SK-N-SH (cell line): ENCODE measurements at regions not wholly inside any gene's neighbourhood (a gene's known extent, or its start where the extent isn't known, plus 50 kb on each side); places are given as distances from the start of the nearest gene placed in this dataset.

ENCODE experiments used
- CTCF ChIA-PET: fragments of 300-600, 350-600 bp; formaldehyde crosslinking; extraction: SDS; loops from one replicate; lab custom pipeline; 2021; lab: Yijun Ruan, JAX
- POLR2A ChIA-PET: fragments of 350-600 bp; sonication (Branson Sonifier 250); formaldehyde crosslinking; extraction: SDS; loops from one replicate; lab custom pipeline; 2020; ENCODE audit warnings: antibody characterized with exemption, inconsistent platforms; lab: Yijun Ruan, JAX
- DNase-seq: peaks from one replicate; pipeline ENCODE4 v3.0.0; 2012
- H2AFZ ChIP-seq: fragments of 200-600 bp; sonication (generic); 2 replicates; pipeline ENCODE4 v1.8.1; 2016; ENCODE audit warnings: antibody characterized with exemption, mild to moderate bottlenecking, low read depth
- H3F3A ChIP-seq: fragments of 200-600 bp; sonication (generic); replicated peaks from 2 replicates; pipeline ENCODE3; 2016; ENCODE audit warnings: antibody characterized with exemption, mild to moderate bottlenecking; ENCODE audit not compliant: insufficient read depth
- H3K27ac ChIP-seq, 2 experiments: fragments of 200-500 bp in 1 of 2; fragments of 200-600 bp in 1 of 2; sonication (Bioruptor generic) in 1 of 2; sonication (generic), shearing (Covaris generic) in 1 of 2; 2 replicates each; pipeline versions ENCODE4 v1.5.1 to v1.6.1; 2014 to 2016; ENCODE audit warnings: low read depth in 2 of 2, inconsistent platforms in 1 of 2, low read length in 1 of 2, mild to moderate bottlenecking in 1 of 2, mixed read lengths in 1 of 2
- H3K27me3 ChIP-seq: fragments of 200-600 bp; sonication (generic), shearing (Covaris generic); 2 replicates; pipeline ENCODE4 v1.6.1; 2016; ENCODE audit warnings: mixed run types; ENCODE audit not compliant: insufficient read depth
- H3K36me3 ChIP-seq, 2 experiments: fragments of 200-500 bp in 1 of 2; fragments of 200-600 bp in 1 of 2; sonication (Bioruptor generic) in 1 of 2; sonication (generic) in 1 of 2; replicated peaks in 1 of 2; 2 replicates each; pipeline versions ENCODE3 to v1.5.1; 2014 to 2016; ENCODE audit warnings: low read length in 1 of 2, mild to moderate bottlenecking in 1 of 2; ENCODE audit not compliant: insufficient read depth in 2 of 2, control insufficient read depth in 1 of 2
- H3K4me1 ChIP-seq, 2 experiments: fragments of 200-500 bp in 1 of 2; fragments of 200-600 bp in 1 of 2; sonication (Bioruptor generic) in 1 of 2; sonication (generic), shearing (Covaris generic) in 1 of 2; 2 replicates each; pipeline versions ENCODE4 v1.5.1 to v1.6.1; 2014 to 2016; ENCODE audit warnings: low read depth in 1 of 2, low read length in 1 of 2, mixed run types in 1 of 2; ENCODE audit not compliant: insufficient read depth in 2 of 2, control insufficient read depth in 1 of 2
- H3K4me2 ChIP-seq: fragments of 200-600 bp; sonication (generic), shearing (Covaris generic); 2 replicates; pipeline ENCODE4 v1.6.1; 2017; ENCODE audit warnings: mixed run types
- H3K4me3 ChIP-seq, 2 experiments: fragments of 200-500 bp in 1 of 2; fragments of 200-600 bp in 1 of 2; sonication (Bioruptor generic) in 1 of 2; sonication (generic), shearing (Covaris generic) in 1 of 2; 2 replicates each; pipeline versions ENCODE4 v1.5.1 to v1.8.1; 2014 to 2016; ENCODE audit warnings: low read depth in 2 of 2, inconsistent platforms in 1 of 2, low read length in 1 of 2, mild to moderate bottlenecking in 1 of 2, mixed read lengths in 1 of 2, moderate library complexity in 1 of 2
- H3K79me2 ChIP-seq: fragments of 200-600 bp; sonication (generic); 2 replicates; pipeline ENCODE4 v1.8.1; 2017; ENCODE audit warnings: mild to moderate bottlenecking; ENCODE audit not compliant: insufficient read depth
- H3K9ac ChIP-seq: fragments of 200-600 bp; sonication (generic); 2 replicates; pipeline ENCODE4 v1.6.1; 2017; ENCODE audit warnings: mixed run types
- H3K9me2 ChIP-seq: fragments of 200-600 bp; sonication (generic); 2 replicates; pipeline ENCODE4 v1.6.1; 2017; ENCODE audit warnings: mixed run types
- H3K9me3 ChIP-seq: fragments of 200-600 bp; sonication (generic); 2 replicates; pipeline ENCODE4 v1.6.1; 2017; ENCODE audit warnings: mixed run types, mild to moderate bottlenecking, moderate library complexity
- H4K20me1 ChIP-seq: fragments of 200-600 bp; sonication (generic); 2 replicates; pipeline ENCODE4 v1.6.1; 2017; ENCODE audit warnings: mild to moderate bottlenecking, mixed run types; ENCODE audit not compliant: insufficient read depth
- CHD2 ChIP-seq: fragments of 150-350 bp; IDR thresholded peaks from 2 replicates; pipeline ENCODE4 v1.6.1; 2018; ENCODE audit warnings: low read length; ENCODE audit not compliant: partially characterized antibody
- ELF1 ChIP-seq: IDR thresholded peaks from 2 replicates; pipeline ENCODE4 v1.4.0; 2012
- FOSL2 ChIP-seq: IDR thresholded peaks from 2 replicates; pipeline ENCODE4 v1.4.0; 2012; ENCODE audit warnings: low read depth, mild to moderate bottlenecking, moderate library complexity, borderline replicate concordance
- FOXM1 ChIP-seq: IDR thresholded peaks from 2 replicates; pipeline ENCODE4 v1.4.0; 2012; ENCODE audit warnings: low read depth, mild to moderate bottlenecking
- GATA2 ChIP-seq: sonication (generic); formaldehyde crosslinking; IDR thresholded peaks from 2 replicates; pipeline ENCODE4 v1.5.0; 2020; ENCODE audit warnings: mild to moderate bottlenecking, missing genetic modification reagents
- JUND ChIP-seq: IDR thresholded peaks from 2 replicates; pipeline ENCODE4 v1.4.0; 2012
- MXI1 ChIP-seq: IDR thresholded peaks from 2 replicates; pipeline ENCODE4 v1.6.1; 2012; ENCODE audit warnings: mild to moderate bottlenecking, low read depth, low read length, improper control_type of control experiment
- NFIC ChIP-seq: IDR thresholded peaks from 2 replicates; pipeline ENCODE4 v1.4.0; 2012; ENCODE audit warnings: borderline replicate concordance
- NRF1 ChIP-seq: IDR thresholded peaks from 2 replicates; pipeline ENCODE4 v1.6.1; 2012; ENCODE audit warnings: low read depth, mild to moderate bottlenecking, low read length
- POLR2AphosphoS5 ChIP-seq: IDR thresholded peaks from 2 replicates; pipeline ENCODE4 v1.6.1; 2012; ENCODE audit warnings: low read depth, low read length
- RAD21 ChIP-seq: IDR thresholded peaks from 2 replicates; pipeline ENCODE4 v1.6.1; 2012; ENCODE audit warnings: mild to moderate bottlenecking, low read length
- RCOR1 ChIP-seq: fragments of 150-350 bp; IDR thresholded peaks from 2 replicates; pipeline ENCODE4 v1.6.1; 2017; ENCODE audit warnings: antibody characterized with exemption, low read length
- REST ChIP-seq: IDR thresholded peaks from 2 replicates; pipeline ENCODE4 v1.6.1; 2012; ENCODE audit warnings: mild to moderate bottlenecking, low read depth, low read length, moderate library complexity
- RFX5 ChIP-seq: IDR thresholded peaks from 2 replicates; pipeline ENCODE4 v1.6.1; 2012; ENCODE audit warnings: mild to moderate bottlenecking, improper control_type of control experiment, low read length
- RXRA ChIP-seq: IDR thresholded peaks from 2 replicates; pipeline ENCODE4 v1.4.0; 2012; ENCODE audit warnings: low read depth, mild to moderate bottlenecking, borderline replicate concordance
- TCF12 ChIP-seq: IDR thresholded peaks from 2 replicates; pipeline ENCODE4 v1.4.0; 2012
- TEAD4 ChIP-seq: IDR thresholded peaks from 2 replicates; pipeline ENCODE4 v1.4.0; 2012; ENCODE audit warnings: mild to moderate bottlenecking, borderline replicate concordance; ENCODE audit not compliant: insufficient read depth
- USF1 ChIP-seq: IDR thresholded peaks from 2 replicates; pipeline ENCODE4 v1.4.0; 2012; ENCODE audit warnings: low read depth, borderline replicate concordance
- YY1 ChIP-seq: IDR thresholded peaks from 2 replicates; pipeline ENCODE4 v1.4.0; 2012; ENCODE audit warnings: low read depth, mild to moderate bottlenecking
- ZBTB33 ChIP-seq: IDR thresholded peaks from 2 replicates; pipeline ENCODE4 v1.4.0; 2012; ENCODE audit warnings: low read depth, borderline replicate concordance
- WGBS: methylation state at CpG from one replicate; pipeline ENCODE4 v1.1.6; 2017; ENCODE audit warnings: low lambda C conversion rate; 5-methylcytosine and 5-hydroxymethylcytosine counted together
- TF ChIP-seq, protein P1 (sequence below): IDR thresholded peaks from 2 replicates; pipeline ENCODE4 v1.4.0; 2012; ENCODE audit warnings: low read depth
- TF ChIP-seq, protein P2 (sequence below): fragments of 150-350 bp; IDR thresholded peaks from 2 replicates; pipeline ENCODE4 v1.6.1; 2017; ENCODE audit warnings: antibody characterized with exemption, low read length, low read depth, borderline replicate concordance
- TF ChIP-seq, protein P3 (sequence below): fragments of 150-350 bp; IDR thresholded peaks from 2 replicates; pipeline ENCODE4 v1.6.1; 2016; ENCODE audit warnings: mild to moderate bottlenecking, low read depth, low read length

- TF ChIP-seq, protein P1, sequence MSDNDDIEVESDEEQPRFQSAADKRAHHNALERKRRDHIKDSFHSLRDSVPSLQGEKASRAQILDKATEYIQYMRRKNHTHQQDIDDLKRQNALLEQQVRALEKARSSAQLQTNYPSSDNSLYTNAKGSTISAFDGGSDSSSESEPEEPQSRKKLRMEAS: no peak
- no peak for TF ChIP-seq FOSL2
- TF ChIP-seq GATA2 (CRISPR knock-in tag): no peak
- no peak for TF ChIP-seq POLR2AphosphoS5
- no peak for TF ChIP-seq JUND
- TF ChIP-seq RFX5: no peak
- TF ChIP-seq RCOR1: no peak
- TF ChIP-seq RXRA: no peak
- no peak for TF ChIP-seq USF1
- TF ChIP-seq RAD21: no peak
Measured at GRCh38 chr1:5389101-5389885, 602.9 kb downstream of the NPHP4 start (continued).

- Histone ChIP-seq H3K4me3 (no peak overlapping the region), H3K4me2 (no peak overlapping the region), H3F3A (no peaks in the 10 kb centered on the region), H4K20me1 (no peaks in the 10 kb centered on the region), H3K4me1 (peaks cover 0 to 17% of the 10 kb centered on the region in 2 experiments; a peak in 1 of 4 replicates), H3K79me2 (no peaks in the 10 kb centered on the region), H2AFZ (no peak overlapping the region), H3K9me3 (no peaks in the 10 kb centered on the region), H3K9me2 (no peaks in the 10 kb centered on the region), H3K36me3 (no peaks in the 10 kb centered on the region), H3K9ac (no peak overlapping the region), H3K27ac (no peak overlapping the region), H3K27me3 (no peaks in the 10 kb centered on the region)
- ChIA-PET POLR2A (no interaction called here), CTCF (interaction anchor here (0.6 kb wide), 1 partner anchor 453 kb away, joined by 3 read pairs; no protein-coding TSS in a partner anchor)
- WGBS: 40% methylated on average over 6 of the region's 6 CpGs
- TF ChIP-seq RXRA (no peak), TCF12 (no peak), REST (no peak), YY1 (no peak), ZBTB33 (no peak), MXI1 (no peak), RFX5 (no peak), NFIC (no peak), NRF1 (no peak), ELF1 (no peak), FOXM1 (no peak), FOSL2 (no peak), TEAD4 (no peak), CHD2 (no peak), POLR2AphosphoS5 (no peak)
- TF ChIP-seq, protein P2, sequence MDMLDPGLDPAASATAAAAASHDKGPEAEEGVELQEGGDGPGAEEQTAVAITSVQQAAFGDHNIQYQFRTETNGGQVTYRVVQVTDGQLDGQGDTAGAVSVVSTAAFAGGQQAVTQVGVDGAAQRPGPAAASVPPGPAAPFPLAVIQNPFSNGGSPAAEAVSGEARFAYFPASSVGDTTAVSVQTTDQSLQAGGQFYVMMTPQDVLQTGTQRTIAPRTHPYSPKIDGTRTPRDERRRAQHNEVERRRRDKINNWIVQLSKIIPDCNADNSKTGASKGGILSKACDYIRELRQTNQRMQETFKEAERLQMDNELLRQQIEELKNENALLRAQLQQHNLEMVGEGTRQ: no peak
- TF ChIP-seq, protein P1: no peak
- TF ChIP-seq, protein P3, sequence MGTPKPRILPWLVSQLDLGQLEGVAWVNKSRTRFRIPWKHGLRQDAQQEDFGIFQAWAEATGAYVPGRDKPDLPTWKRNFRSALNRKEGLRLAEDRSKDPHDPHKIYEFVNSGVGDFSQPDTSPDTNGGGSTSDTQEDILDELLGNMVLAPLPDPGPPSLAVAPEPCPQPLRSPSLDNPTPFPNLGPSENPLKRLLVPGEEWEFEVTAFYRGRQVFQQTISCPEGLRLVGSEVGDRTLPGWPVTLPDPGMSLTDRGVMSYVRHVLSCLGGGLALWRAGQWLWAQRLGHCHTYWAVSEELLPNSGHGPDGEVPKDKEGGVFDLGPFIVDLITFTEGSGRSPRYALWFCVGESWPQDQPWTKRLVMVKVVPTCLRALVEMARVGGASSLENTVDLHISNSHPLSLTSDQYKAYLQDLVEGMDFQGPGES: no peak
- no peak for DNase-seq
Measured at GRCh38 chr1:5388622-5389021, 603.6 kb downstream of the NPHP4 start.
